A673 (cell line): ENCODE measurements at regions not wholly inside any gene's neighbourhood (a gene's known extent, or its start where the extent isn't known, plus 50 kb on each side); places are given as distances from the start of the nearest gene placed in this dataset.

Source experiments
- BruUV-seq: library from RNA; stranded (reverse); fragments of 400-500 nt; replicated peaks from 2 replicates; lab custom pipeline; 2021; lab: Mats Ljungman, UMichigan
- CTCF ChIA-PET: fragments of 300-600 bp; sonication (Branson Sonifier 250); formaldehyde crosslinking; loops from one replicate; lab custom pipeline; 2022; ENCODE audit warnings: antibody characterized with exemption; lab: Charles Lee
- POLR2A ChIA-PET: fragments of 300-600 bp; sonication (Branson Sonifier 250); formaldehyde crosslinking; loops from one replicate; lab custom pipeline; 2022; ENCODE audit warnings: antibody characterized with exemption; ENCODE audit not compliant: low non-redundant PET; lab: Charles Lee
- DNase-seq: peaks from one replicate; pipeline ENCODE4 v3.0.0-alpha.2; 2015; ENCODE audit warnings: low spot score
- H3K27ac ChIP-seq: fragments of 200-600 bp; sonication (generic); 2 replicates; pipeline ENCODE4 v1.5.1; 2016; ENCODE audit warnings: mixed run types, low read depth, mild to moderate bottlenecking, mixed read lengths, antibody characterized with exemption, low read length; ENCODE audit not compliant: poor library complexity, severe bottlenecking
- H3K27me3 ChIP-seq: fragments of 200-600 bp; sonication (generic); replicated peaks from 2 replicates; pipeline ENCODE4 v1.6.1; 2017; ENCODE audit warnings: mixed run types, low read depth, mild to moderate bottlenecking, mixed read lengths, antibody characterized with exemption, low read length; ENCODE audit not compliant: insufficient read depth, poor library complexity
- H3K36me3 ChIP-seq: fragments of 200-600 bp; sonication (generic); 2 replicates; pipeline ENCODE4 v1.6.1; 2016; ENCODE audit warnings: mixed run types, mild to moderate bottlenecking, mixed read lengths, antibody characterized with exemption, low read length; ENCODE audit not compliant: insufficient read depth, poor library complexity, severe bottlenecking
- H3K4me1 ChIP-seq: fragments of 200-600 bp; sonication (generic); 2 replicates; pipeline ENCODE4 v1.6.1; 2017; ENCODE audit warnings: mixed run types, mild to moderate bottlenecking, mixed read lengths, antibody characterized with exemption, low read length; ENCODE audit not compliant: insufficient read depth, poor library complexity, severe bottlenecking
- H3K4me3 ChIP-seq: fragments of 200-600 bp; sonication (generic); 2 replicates; pipeline ENCODE4 v1.5.1; 2016; ENCODE audit warnings: low read depth, mixed run types, mild to moderate bottlenecking, mixed read lengths, low read length; ENCODE audit not compliant: poor library complexity, severe bottlenecking
- H3K9me3 ChIP-seq: fragments of 200-600 bp; sonication (generic); 2 replicates; pipeline ENCODE4 v1.6.1; 2016; ENCODE audit warnings: mixed run types, low read depth, mild to moderate bottlenecking, mixed read lengths, antibody characterized with exemption, low read length; ENCODE audit not compliant: poor library complexity, severe bottlenecking
- EZH2 ChIP-seq: fragments of 200-600 bp; sonication (generic); IDR thresholded peaks from 2 replicates; pipeline ENCODE4 v1.6.1; 2017; ENCODE audit warnings: borderline replicate concordance, low read depth, mild to moderate bottlenecking, mixed read lengths, antibody characterized with exemption, low read length; ENCODE audit not compliant: poor library complexity, severe bottlenecking
- intact Hi-C: fragments of 100-400 bp; cut with micrococcal nuclease; formaldehyde crosslinking; loops from one replicate; pipeline ENCODE4 v1.10.0; 2022; ENCODE audit not compliant: unreplicated experiment
- TF ChIP-seq, protein P1 (sequence below): fragments of 300-800, 200-600 bp; sonication (generic); conservative IDR thresholded peaks from 2 replicates; pipeline ENCODE4 v1.5.1; 2017; ENCODE audit warnings: low read depth, mild to moderate bottlenecking, antibody characterized with exemption, low read length, moderate library complexity, mixed read lengths

DNA sequence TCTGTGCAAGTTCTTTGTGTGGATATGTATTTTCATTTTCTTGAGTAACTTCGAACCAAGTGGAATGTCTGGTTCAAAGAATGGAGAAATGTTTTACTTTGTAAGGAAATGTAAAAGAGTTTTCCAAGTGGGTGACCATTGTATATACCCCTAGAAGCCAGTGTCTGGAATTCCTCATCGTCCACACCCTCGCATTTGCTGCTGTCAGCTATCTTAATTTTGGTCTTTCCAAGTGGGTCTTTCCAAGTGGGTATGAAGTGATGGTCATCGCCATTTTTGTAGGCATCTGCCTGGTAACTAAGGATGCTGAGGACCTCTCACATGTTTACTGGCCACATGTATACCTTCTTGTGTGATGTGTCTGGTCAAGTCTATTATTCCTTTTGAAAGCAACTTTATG lies 547.5 kb downstream of the TBC1D22A start:
- intact Hi-C loops = no loop called here
- CTCF ChIA-PET = no interaction called here
- no peak overlapping the region for H3K4me3 ChIP-seq
- H3K27me3 ChIP-seq = no peaks in the 10 kb centered on the region
- no peaks in the 10 kb centered on the region for H3K9me3 ChIP-seq
- POLR2A ChIA-PET = no interaction called here
- H3K27ac ChIP-seq = no peak overlapping the region
- H3K4me1 ChIP-seq = no peaks in the 10 kb centered on the region
- H3K36me3 ChIP-seq = no peaks in the 10 kb centered on the region
- BruUV-seq = no TSS peak
- no peak for DNase-seq
- TF ChIP-seq, protein P1, sequence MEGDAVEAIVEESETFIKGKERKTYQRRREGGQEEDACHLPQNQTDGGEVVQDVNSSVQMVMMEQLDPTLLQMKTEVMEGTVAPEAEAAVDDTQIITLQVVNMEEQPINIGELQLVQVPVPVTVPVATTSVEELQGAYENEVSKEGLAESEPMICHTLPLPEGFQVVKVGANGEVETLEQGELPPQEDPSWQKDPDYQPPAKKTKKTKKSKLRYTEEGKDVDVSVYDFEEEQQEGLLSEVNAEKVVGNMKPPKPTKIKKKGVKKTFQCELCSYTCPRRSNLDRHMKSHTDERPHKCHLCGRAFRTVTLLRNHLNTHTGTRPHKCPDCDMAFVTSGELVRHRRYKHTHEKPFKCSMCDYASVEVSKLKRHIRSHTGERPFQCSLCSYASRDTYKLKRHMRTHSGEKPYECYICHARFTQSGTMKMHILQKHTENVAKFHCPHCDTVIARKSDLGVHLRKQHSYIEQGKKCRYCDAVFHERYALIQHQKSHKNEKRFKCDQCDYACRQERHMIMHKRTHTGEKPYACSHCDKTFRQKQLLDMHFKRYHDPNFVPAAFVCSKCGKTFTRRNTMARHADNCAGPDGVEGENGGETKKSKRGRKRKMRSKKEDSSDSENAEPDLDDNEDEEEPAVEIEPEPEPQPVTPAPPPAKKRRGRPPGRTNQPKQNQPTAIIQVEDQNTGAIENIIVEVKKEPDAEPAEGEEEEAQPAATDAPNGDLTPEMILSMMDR = no peak
- no peak for TF ChIP-seq EZH2

DNA sequence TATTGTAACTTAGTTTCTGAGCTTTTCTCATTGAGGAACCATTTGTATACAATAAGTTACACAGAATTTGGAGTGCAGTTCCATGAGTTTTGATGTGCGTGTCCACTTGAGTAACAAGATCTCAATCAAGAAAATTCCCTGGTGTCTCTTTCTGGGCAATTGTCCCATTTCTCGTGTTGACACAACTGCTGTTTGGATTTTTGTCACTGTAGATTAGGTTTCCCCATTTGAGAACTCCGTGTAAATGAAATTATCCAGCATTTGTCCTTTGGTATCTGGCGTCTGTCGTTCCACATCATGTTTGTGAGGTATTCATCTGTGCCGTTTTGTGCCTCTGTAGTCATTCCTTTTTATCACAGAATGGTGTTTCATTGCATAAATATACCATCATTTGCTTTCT lies 547.0 kb downstream of the TBC1D22A start:
- ChIA-PET CTCF (no interaction called here), POLR2A (no interaction called here)
- no peak overlapping the region for H3K27ac ChIP-seq
- H3K4me3 ChIP-seq = no peak overlapping the region
- H3K27me3 ChIP-seq = no peaks in the 10 kb centered on the region
- no peaks in the 10 kb centered on the region for H3K4me1 ChIP-seq
- intact Hi-C loops = no loop called here
- DNase-seq = no peak
- TF ChIP-seq, protein P1 = no peak
- TF ChIP-seq EZH2 = no peak
- H3K36me3 ChIP-seq = no peaks in the 10 kb centered on the region
- no peaks in the 10 kb centered on the region for H3K9me3 ChIP-seq
- BruUV-seq = no TSS peak

DNA sequence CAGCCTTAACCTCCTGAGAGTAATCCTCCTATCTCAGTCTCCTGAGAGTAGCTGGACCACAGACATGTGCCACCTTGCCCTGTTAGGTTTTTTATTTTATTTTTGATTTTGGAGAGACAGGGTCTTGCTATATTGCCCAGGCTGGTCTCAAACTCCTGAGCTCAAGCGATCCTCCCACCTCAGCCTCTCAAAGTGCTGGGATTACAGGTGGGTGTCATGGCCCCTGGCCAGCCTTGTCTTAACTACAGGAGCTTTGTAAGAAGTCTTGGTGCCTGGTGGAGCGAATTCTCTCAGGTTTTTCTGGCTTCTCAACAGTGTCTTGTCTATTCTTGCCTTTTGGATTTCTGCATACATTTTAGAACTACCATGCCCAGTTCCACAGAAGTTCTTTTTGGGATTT lies 546.4 kb downstream of the TBC1D22A start:
- no peaks in the 10 kb centered on the region for H3K27me3 ChIP-seq
- CTCF ChIA-PET = no interaction called here
- POLR2A ChIA-PET = no interaction called here
- no peak overlapping the region for H3K27ac ChIP-seq
- intact Hi-C loops = no loop called here
- BruUV-seq = no TSS peak
- H3K4me1 ChIP-seq = no peaks in the 10 kb centered on the region
- H3K36me3 ChIP-seq = no peaks in the 10 kb centered on the region
- no peak for DNase-seq
- TF ChIP-seq EZH2 = no peak
- no peaks in the 10 kb centered on the region for H3K9me3 ChIP-seq
- H3K4me3 ChIP-seq = no peak overlapping the region

DNA sequence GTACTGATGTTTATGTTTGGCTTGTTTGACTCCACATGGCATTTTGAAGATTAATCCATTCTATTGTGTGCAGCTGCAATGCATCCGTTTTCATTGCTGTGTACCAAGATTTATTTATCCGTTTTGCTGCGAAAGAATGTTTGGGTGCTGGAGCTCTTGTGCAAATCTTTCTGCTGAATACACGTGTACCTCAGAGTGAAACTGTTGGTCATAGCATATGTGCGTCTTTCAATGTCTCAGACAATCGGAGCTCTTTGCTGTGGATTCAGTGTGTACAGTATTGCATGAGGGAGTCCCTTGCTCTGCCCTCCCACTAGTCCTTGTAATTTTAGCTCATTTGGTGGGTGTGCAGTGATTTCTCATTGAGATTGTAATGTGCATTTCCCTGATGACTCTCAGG lies 545.4 kb downstream of the TBC1D22A start:
- Histone ChIP-seq H3K27me3 (no peaks in the 10 kb centered on the region), H3K9me3 (no peaks in the 10 kb centered on the region), H3K4me1 (no peaks in the 10 kb centered on the region), H3K4me3 (no peak overlapping the region), H3K36me3 (no peaks in the 10 kb centered on the region), H3K27ac (no peak overlapping the region)
- DNase-seq = no peak
- CTCF ChIA-PET = no interaction called here
- no TSS peak for BruUV-seq
- intact Hi-C loops = no loop called here
- POLR2A ChIA-PET = no interaction called here
- TF ChIP-seq EZH2 = no peak
- TF ChIP-seq, protein P1 = no peak
